ENCODE measurements at regions not wholly inside any gene's neighbourhood (a gene's known extent, or its start where the extent isn't known, plus 50 kb on each side); places are given as distances from the start of the nearest gene placed in this dataset.

GRCh38 chr15:91782221-91782620, 71.3 kb upstream of the SLCO3A1 start:
- Mint-ChIP-seq H3K27ac (ENCODE audit: low read depth) (no peak overlapping the region), H3K36me3 (ENCODE audit: insufficient read depth) (peaks cover 1% of the 10 kb centered on the region), H3K4me1 (no peaks in the 10 kb centered on the region), H3K4me3 (no peak overlapping the region), H3K27me3 (peaks cover 65% of the 10 kb centered on the region), H3K9me3 (no peaks in the 10 kb centered on the region)
- DNase-seq (ENCODE audit: low spot score in 2 of 2), result no peak
- no peak for ATAC-seq (replicated peaks; ENCODE audit: extremely low read depth, poor library complexity, severe bottlenecking)

- H3K9me3 Mint-ChIP-seq, result no peaks in the 10 kb centered on the region
- peaks cover 59% of the 10 kb centered on the region for H3K27me3 Mint-ChIP-seq
- H3K4me3 Mint-ChIP-seq, result no peak overlapping the region
- H3K36me3 Mint-ChIP-seq (ENCODE audit: insufficient read depth), result peaks cover 1% of the 10 kb centered on the region
- no peaks in the 10 kb centered on the region for H3K4me1 Mint-ChIP-seq
- H3K27ac Mint-ChIP-seq (ENCODE audit: low read depth), result no peak overlapping the region
- no peak for DNase-seq (ENCODE audit: low spot score in 2 of 2)
- no peak for ATAC-seq (replicated peaks; ENCODE audit: extremely low read depth, poor library complexity, severe bottlenecking)
Observed at GRCh38 chr15:91783008-91783407, 70.5 kb upstream of the SLCO3A1 start.

DNA sequence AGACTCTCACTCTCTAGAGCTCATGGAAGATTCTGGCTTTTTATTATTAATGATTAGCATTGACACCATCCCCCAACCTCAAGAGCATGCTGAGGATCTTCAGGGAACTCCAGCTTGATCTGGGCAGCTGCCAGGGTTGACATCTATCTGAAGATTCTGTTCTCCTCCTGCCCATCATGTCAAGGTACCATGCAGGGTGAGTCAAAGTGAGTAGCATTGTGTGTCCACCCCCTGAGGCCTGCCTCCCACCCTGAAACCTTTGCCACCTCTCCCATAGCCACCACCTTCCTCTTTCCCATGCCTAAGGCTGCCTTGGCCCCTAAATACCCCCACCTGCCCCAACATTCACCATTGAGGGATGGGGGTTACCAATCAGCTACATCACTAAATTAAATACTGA, 70.1 kb upstream of the SLCO3A1 start:
- Mint-ChIP-seq H3K4me1 (no peaks in the 10 kb centered on the region), H3K27ac (ENCODE audit: low read depth) (no peak overlapping the region), H3K27me3 (peaks cover 57% of the 10 kb centered on the region), H3K9me3 (no peaks in the 10 kb centered on the region), H3K36me3 (ENCODE audit: insufficient read depth) (peaks cover 1% of the 10 kb centered on the region), H3K4me3 (no peak overlapping the region)
- no peak for DNase-seq (ENCODE audit: low spot score in 2 of 2)
- no peak for ATAC-seq (replicated peaks; ENCODE audit: extremely low read depth, poor library complexity, severe bottlenecking)

DNA sequence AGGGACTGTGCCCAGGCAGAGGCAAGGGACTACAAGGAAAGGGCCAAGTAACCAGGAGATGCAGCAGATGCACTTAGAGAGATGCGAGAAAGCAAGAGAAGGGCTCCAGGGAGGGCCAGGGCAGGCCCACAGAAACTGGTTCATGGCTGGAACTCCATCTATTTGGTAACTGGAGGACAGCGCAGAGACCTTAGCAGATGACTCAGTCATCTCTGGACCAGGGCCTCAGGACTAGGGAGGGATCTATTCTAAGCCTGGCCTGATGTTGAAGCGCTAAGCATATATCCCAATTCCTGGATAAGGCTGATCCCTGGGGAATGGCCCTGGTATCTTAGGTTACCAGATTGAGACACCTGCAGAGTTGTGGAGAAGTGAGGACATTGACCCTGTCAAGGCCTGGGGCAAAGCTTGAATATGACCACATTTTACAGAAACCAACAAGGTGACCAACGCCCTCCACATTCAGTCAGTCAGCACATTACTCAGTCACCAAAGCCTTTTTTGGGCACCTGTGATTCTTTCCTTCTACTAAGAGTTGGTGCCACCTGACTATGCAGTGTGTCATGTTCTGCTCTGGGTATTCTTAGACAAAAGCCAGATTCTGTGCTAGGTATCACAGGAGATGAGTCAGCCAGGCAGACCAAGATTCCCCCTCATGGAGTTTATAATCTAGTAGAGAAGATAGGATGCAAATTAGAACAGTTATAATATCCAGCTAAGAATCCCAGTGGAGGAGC, 68.4 kb upstream of the SLCO3A1 start:
- no peak overlapping the region for H3K27ac Mint-ChIP-seq (ENCODE audit: low read depth)
- H3K4me3 Mint-ChIP-seq, result no peak overlapping the region
- no peaks in the 10 kb centered on the region for H3K4me1 Mint-ChIP-seq
- H3K27me3 Mint-ChIP-seq, result peaks cover 48% of the 10 kb centered on the region
- H3K9me3 Mint-ChIP-seq, result no peaks in the 10 kb centered on the region
- H3K36me3 Mint-ChIP-seq (ENCODE audit: insufficient read depth), result peaks cover 1% of the 10 kb centered on the region
- ATAC-seq (replicated peaks; ENCODE audit: extremely low read depth, poor library complexity, severe bottlenecking) (no peak), DNase-seq (ENCODE audit: low spot score in 2 of 2) (no peak)

- Mint-ChIP-seq H3K36me3 (ENCODE audit: insufficient read depth) (no peaks in the 10 kb centered on the region), H3K4me3 (no peak overlapping the region)
- no peak for DNase-seq (ENCODE audit: low spot score in 2 of 2)
Observed at GRCh38 chr15:91787198-91787597, 66.3 kb upstream of the SLCO3A1 start.

DNA sequence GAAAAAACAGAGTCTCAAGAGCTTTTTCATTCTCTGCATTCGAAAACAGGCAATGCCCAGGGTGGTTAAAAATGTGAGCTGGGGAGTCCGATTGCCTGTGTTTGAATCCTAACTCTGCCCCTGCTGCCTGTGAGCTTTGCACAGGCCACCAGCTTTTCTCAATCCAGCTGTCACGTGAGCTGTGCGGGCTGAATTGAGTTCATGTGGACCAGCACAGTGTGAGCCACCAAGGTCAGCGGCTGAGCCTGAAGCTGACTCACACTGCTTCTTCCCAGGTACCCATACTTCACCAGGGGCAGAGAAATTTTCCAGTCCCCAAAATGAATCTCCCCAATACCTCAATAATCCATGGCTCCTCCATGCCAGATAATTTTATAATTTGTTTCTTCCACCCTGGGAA, 64.4 kb upstream of the SLCO3A1 start:
- Mint-ChIP-seq H3K27me3 (peaks cover 27% of the 10 kb centered on the region), H3K4me3 (no peak overlapping the region), H3K36me3 (ENCODE audit: insufficient read depth) (no peaks in the 10 kb centered on the region), H3K9me3 (no peaks in the 10 kb centered on the region), H3K27ac (ENCODE audit: low read depth) (no peak overlapping the region), H3K4me1 (no peaks in the 10 kb centered on the region)
- DNase-seq (ENCODE audit: low spot score in 2 of 2) (no peak), ATAC-seq (replicated peaks; ENCODE audit: extremely low read depth, poor library complexity, severe bottlenecking) (no peak)

More at GRCh38 chr15:91787198-91787597, 66.3 kb upstream of the SLCO3A1 start:
- H3K27me3 Mint-ChIP-seq, result peaks cover 27% of the 10 kb centered on the region
- H3K9me3 Mint-ChIP-seq, result no peaks in the 10 kb centered on the region
- no peaks in the 10 kb centered on the region for H3K4me1 Mint-ChIP-seq
- ATAC-seq (replicated peaks; ENCODE audit: extremely low read depth, poor library complexity, severe bottlenecking), result no peak
- no peak overlapping the region for H3K27ac Mint-ChIP-seq (ENCODE audit: low read depth)

- ATAC-seq (replicated peaks; ENCODE audit: extremely low read depth, poor library complexity, severe bottlenecking) (no peak), DNase-seq (ENCODE audit: low spot score in 2 of 2) (no peak)
- no peak overlapping the region for H3K27ac Mint-ChIP-seq (ENCODE audit: low read depth)
- no peaks in the 10 kb centered on the region for H3K36me3 Mint-ChIP-seq (ENCODE audit: insufficient read depth)
- H3K4me1 Mint-ChIP-seq, result no peaks in the 10 kb centered on the region
- H3K27me3 Mint-ChIP-seq, result peaks cover 29% of the 10 kb centered on the region
- H3K4me3 Mint-ChIP-seq, result no peak overlapping the region
- no peaks in the 10 kb centered on the region for H3K9me3 Mint-ChIP-seq
Observed at GRCh38 chr15:91790836-91791235, 62.7 kb upstream of the SLCO3A1 start.

GRCh38 chr15:91793771-91794170, 59.7 kb upstream of the SLCO3A1 start:
- no peaks in the 10 kb centered on the region for H3K4me1 Mint-ChIP-seq
- H3K9me3 Mint-ChIP-seq, result no peaks in the 10 kb centered on the region
- ATAC-seq (replicated peaks; ENCODE audit: extremely low read depth, poor library complexity, severe bottlenecking) (no peak), DNase-seq (ENCODE audit: low spot score in 2 of 2) (no peak)
- peaks cover 46% of the 10 kb centered on the region for H3K27me3 Mint-ChIP-seq
- H3K36me3 Mint-ChIP-seq (ENCODE audit: insufficient read depth), result no peaks in the 10 kb centered on the region
- H3K4me3 Mint-ChIP-seq, result no peak overlapping the region
- no peak overlapping the region for H3K27ac Mint-ChIP-seq (ENCODE audit: low read depth)

GRCh38 chr15:91795235-91795634, 58.3 kb upstream of the SLCO3A1 start:
- DNase-seq (ENCODE audit: low spot score in 2 of 2) (no peak), ATAC-seq (replicated peaks; ENCODE audit: extremely low read depth, poor library complexity, severe bottlenecking) (no peak)
- no peaks in the 10 kb centered on the region for H3K4me1 Mint-ChIP-seq
- no peaks in the 10 kb centered on the region for H3K36me3 Mint-ChIP-seq (ENCODE audit: insufficient read depth)
- H3K27ac Mint-ChIP-seq (ENCODE audit: low read depth), result no peak overlapping the region
- peaks cover 48% of the 10 kb centered on the region for H3K27me3 Mint-ChIP-seq
- no peaks in the 10 kb centered on the region for H3K9me3 Mint-ChIP-seq
- H3K4me3 Mint-ChIP-seq, result no peak overlapping the region

GRCh38 chr15:91801836-91802534, 51.5 kb upstream of the SLCO3A1 start:
- no peak for ATAC-seq (replicated peaks; ENCODE audit: extremely low read depth, poor library complexity, severe bottlenecking)
- H3K4me3 Mint-ChIP-seq, result no peak overlapping the region
- DNase-seq (ENCODE audit: low spot score in 2 of 2), result no peak
- H3K4me1 Mint-ChIP-seq, result peaks cover 4% of the 10 kb centered on the region
- no peak overlapping the region for H3K27ac Mint-ChIP-seq (ENCODE audit: low read depth)
- H3K9me3 Mint-ChIP-seq, result no peaks in the 10 kb centered on the region
- no peaks in the 10 kb centered on the region for H3K36me3 Mint-ChIP-seq (ENCODE audit: insufficient read depth)
- H3K27me3 Mint-ChIP-seq, result peaks cover 72% of the 10 kb centered on the region

- Mint-ChIP-seq H3K4me1 (peaks cover 4% of the 10 kb centered on the region), H3K27me3 (peaks cover 72% of the 10 kb centered on the region), H3K4me3 (no peak overlapping the region), H3K27ac (ENCODE audit: low read depth) (no peak overlapping the region), H3K9me3 (no peaks in the 10 kb centered on the region), H3K36me3 (ENCODE audit: insufficient read depth) (no peaks in the 10 kb centered on the region)
- DNase-seq (ENCODE audit: low spot score in 2 of 2) (no peak), ATAC-seq (replicated peaks; ENCODE audit: extremely low read depth, poor library complexity, severe bottlenecking) (no peak)
Observed at GRCh38 chr15:91803260-91803659, 50.2 kb upstream of the SLCO3A1 start.

Data from central memory CD8-positive, alpha-beta T cell (primary cell).